CD4-positive, alpha-beta T cell treated with Interleukin-4 for 1 hour (primary cell): ENCODE measurements at regions not wholly inside any gene's neighbourhood (a gene's known extent, or its start where the extent isn't known, plus 50 kb on each side); places are given as distances from the start of the nearest gene placed in this dataset.
A peak's percentile ranks its signal among the peaks of the same experiment; 100 is the strongest.
"Not testable (repeated sequence)": the region's sequence is repeated elsewhere in the genome, so short reads cannot be mapped to it uniquely, and the experiment has no call there.

Experiments
- DNase-seq, 2 donors: peaks; one replicate each; pipeline ENCODE4 v3.0.0-alpha.2; 2020 to 2022

DNA sequence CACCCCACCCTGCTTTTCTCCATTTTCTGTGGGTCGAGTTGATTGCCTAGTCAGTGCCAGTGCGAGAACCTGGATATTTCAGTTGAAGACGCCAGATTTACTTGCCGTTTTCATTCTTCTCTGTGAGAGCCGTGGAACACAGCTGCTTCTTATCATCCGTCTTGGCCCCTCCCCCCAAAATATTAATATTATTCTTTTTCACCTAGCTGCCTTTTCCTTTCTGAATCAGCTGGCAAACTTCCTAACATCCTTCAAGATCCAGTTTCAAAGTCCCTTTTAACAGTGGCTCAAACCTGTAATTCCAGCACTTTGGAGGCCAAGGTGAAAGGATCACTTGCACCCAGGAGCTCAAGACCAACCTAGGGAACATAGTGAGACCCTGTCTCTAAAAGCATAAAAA lies 117.1 kb upstream of the RASA1 start:
- no peak for DNase-seq

DNA sequence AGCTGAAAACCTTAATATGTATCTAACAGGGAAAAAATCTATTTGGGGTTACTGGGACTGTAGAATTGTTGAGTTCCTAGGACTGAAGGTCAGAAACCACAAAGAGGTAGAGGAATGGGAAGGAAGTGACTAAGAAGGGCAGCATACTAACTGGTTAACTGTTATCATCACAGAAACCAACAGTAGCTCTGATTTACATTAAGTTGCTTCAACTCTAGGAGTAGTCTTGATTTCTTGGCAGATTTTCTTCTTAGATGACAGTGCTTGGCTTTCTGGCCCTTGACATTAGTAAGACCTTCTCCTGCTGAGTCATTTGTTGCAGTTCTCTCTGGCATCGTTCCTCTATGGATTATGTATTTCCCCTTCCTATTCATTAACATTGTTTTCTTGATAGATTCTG lies 116.1 kb upstream of the RASA1 start:
- no peak for DNase-seq

DNA sequence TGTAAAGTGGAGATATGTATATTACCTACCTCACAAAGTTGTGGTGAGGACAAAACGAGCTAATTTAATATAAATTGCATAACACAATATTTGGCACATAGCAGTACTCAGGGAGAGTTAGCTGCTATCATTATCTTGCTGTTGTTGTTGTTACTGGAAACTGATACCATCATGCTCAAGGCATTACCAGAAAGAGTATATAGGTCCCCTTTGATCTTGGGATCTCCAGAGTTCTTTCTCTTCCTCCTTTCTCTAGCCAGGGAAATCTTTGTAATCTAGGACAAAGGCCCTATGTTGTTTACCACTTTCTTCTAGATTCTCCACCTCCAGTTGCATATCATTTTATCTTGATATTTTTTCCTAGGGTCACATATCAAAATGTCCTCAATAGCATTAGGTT lies 114.8 kb upstream of the RASA1 start:
- DNase-seq: no peak

DNA sequence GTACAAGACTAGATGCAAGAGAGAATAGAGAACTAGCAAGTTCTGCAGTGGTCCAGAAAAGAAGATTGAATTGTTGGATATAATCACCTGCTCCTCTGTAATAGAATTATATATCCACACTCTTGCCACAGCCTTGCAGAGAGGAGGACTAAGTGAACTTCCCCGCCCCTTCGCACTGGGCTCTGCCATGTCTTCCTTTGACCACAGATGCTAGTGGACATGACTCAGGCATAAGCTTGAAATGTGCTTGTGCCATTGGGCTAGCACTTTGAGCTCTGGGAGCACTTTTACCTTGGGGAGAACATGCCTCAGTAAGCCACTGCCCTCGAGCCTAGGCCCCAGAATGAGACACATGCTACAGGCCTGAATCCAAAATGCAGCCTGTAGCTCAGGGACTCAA lies 113.5 kb upstream of the RASA1 start:
- DNase-seq: no peak

DNA sequence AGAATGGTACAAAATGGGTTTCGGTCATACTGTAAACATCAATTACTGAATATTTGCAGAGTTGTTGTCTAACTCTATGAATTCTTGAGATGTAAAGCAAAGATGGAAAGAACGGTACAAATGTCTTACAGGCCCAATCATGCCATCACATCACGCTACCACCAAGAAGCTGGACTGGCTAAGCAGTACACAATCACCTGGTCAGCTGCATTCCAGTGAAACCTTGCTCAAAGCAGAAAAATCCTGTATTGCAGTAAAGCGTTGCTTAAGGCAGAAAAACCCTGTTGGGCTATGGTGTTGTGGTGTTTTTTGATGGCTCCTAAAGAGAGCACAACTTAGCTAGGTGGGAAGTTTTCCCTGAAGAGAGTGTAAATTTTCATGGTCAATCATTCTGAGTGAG lies 112.6 kb upstream of the RASA1 start:
- no peak for DNase-seq

DNA sequence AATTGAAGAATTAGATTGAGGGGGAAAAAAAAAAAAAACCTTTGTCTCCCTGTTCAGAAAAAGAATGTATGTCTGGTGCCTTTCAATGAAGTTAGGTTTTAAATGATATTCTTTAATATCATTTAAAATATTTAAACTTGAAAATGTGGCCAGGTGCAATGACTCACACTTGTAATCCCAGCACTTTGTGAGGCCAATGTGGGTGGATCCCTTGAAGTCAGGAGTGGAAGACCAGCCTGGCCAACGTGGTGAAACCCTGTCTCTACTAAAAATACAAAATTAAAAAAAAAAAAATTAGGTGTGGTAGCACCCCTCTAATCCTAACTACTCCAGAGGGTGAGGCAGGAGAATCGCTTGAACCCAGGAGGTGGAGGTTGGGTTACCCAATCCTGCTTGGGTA lies 111.1 kb upstream of the RASA1 start:
- no peak for DNase-seq

DNA sequence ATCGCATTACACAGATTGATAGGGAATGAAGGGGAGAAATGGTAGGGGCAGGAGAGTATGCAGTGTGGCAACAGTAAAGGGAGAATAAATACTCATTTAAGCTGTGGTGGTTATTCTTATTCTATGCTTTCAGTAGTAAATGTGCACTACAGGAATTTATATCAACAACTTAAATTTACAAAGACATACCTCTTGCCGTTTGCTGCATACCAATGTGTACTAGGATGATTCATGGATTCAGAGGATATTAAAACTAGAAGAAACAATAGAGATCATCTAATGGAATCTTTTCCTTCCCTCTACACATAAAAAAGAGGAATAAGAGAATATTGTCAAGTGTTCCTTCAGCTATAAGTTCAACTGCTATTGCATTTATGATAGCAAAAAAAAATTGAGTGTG lies 103.3 kb upstream of the RASA1 start:
- DNase-seq: no peak

DNA sequence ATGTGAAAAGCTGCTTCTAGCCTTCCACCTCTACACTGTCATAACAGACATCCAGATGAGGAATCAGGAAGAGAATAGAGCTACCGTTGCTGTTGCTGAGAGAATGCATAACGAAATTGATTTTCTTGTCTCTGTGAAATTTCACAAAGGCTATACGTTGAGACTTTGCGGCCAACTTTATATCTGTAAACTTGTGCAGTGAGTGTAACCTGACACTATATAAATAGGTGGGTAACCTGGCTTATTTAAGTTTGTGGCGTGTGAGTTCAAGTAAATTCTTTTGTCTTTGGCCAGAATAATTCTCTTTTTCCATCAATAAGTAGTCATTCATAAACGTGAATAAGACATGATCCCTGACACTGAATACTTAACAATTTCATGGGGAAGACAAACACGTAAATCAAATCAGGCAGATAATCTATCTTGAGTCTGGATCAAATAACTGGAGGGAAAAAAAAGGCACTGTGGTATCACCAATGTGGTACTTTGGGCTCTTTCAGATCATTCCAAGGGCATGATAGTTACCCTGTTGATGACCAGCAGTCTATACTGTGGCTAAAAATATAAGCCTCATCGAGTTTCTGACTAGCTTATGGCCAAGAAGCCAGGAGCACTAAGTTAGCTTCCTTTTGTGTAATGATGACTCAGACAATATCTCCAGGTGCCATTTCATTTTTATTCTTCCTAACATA lies 98.2 kb upstream of the RASA1 start:
- no peak for DNase-seq

DNA sequence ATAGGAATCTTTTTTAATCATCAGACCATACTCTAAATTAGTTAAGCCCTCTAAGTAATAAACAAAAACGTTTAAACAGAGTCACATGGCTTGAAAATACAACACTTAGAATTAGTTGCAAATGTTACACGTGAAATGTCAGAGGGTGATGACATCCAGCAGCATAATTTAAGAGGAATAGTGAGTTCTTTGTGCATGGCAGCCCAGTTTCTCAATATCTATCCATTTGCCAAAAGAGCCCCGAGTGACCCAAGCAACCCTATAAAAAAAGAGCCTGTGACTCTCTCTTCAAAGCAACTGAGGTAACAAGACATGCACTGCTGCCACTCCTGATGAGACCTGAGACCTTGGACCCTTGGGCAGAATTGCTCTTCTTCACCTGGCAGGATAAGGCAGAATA lies 96.9 kb upstream of the RASA1 start:
- DNase-seq: no peak

DNA sequence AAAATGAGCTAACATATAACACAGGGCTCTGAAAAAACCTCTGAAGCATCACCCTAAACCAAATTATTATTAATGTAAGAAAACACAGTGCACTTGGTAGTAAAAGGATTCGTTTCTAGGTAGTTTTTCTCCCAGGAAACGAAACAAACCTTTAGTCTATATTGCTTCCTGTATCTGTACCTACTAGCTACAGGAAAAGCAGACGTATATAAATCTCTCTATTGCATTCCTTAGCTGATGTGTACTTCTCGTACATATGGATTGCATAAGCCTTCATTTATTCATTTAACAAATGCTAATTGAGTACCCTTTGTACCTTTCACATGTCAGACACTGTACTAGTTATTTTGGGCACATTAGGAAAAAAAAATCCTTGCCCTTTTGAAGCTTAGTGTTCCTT lies 85.0 kb upstream of the RASA1 start:
- peak in 1 of 2 donors; percentile 16 for DNase-seq

DNA sequence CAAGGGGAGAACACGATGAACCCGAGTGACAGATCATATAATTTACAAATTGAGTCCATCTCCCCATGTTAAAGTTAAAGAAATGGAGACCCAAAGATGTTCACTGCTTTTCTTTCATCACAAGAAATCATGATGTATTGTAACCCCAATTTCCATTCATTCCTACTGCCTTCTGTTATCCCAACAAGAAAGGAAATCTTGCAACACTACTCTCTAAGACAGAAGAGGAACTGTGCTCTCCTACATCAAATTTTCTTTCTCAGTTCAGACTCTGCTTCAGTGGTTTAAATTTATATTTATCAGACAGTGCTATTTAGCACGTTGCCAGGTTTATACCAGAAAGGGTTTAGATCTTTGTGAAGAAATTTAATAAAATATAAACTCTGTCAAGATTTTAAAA lies 83.8 kb upstream of the RASA1 start:
- DNase-seq: no peak

DNA sequence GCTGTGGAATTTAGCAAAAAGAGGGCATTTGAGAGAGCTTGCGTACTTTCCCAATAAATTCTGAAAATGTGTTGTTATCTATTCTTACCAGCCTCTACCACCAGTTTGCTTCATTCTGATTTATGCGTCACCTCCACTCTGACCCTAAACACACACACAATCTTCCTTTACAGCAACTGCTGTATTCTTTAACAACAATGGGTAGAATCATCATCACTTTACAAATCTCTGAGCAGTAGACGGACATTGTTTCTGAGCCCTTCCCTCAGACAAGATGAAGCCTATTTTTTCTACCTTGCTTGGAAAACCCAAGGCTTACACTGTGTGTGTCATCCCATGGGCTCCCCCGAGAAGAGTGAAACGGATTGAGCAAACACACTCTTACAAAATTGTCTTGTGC lies 83.1 kb upstream of the RASA1 start:
- DNase-seq: no peak

DNA sequence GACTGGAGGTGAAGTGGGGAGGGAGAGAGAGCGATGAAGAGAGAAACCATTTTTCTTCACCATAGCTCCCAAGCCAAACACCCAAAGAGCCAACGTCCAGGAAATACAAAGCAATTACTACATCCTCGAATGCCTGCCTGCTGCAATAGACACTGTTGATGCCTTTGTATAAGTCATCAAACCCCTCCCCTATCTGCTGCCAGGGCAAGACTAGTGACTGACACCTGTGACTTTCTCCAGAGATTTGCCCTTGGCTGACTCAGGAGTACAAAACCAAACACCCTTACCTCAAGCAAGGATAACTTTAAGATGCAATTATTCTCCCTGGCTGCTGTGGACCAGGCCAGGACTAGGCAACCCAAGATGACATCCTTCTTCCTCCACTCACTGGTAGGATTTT lies 81.8 kb upstream of the RASA1 start:
- no peak for DNase-seq

DNA sequence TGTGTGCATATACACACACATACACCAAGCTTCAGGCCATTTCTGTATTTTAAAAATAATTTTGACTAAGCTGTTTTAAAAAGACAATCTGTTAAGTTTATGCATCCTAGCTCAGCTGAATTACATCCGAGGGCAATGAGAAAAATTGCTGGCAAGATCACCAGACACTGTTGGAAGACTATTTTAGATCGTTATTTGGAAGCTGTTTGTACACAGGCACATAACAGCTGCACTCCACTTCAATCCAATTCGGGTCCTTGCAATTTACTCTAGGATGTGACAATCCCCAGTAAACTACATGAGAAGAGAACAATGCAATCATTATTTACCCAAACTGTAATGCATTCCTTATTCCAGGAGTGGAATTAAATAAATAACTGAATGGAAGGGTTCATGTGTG lies 79.3 kb upstream of the RASA1 start:
- DNase-seq: no peak

DNA sequence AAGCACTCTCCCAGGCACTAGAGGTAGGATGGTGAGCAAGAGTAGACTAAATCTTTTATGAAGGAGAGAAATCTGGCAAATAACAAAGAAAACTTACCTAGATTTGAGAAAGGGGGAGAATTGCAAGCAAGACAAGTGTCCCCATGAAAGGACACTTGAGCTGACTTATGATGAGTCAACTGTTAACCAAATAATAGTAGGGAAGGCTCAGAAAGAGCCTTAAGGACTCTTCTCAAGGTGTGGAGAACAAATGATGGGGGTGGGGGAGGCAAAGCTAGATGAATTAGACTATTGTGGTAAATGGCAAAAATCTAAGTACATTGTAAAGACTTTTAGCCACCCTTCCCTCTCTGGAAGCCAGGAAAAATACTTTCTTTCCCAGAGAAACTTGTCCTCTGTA lies 77.6 kb upstream of the RASA1 start:
- no peak for DNase-seq

DNA sequence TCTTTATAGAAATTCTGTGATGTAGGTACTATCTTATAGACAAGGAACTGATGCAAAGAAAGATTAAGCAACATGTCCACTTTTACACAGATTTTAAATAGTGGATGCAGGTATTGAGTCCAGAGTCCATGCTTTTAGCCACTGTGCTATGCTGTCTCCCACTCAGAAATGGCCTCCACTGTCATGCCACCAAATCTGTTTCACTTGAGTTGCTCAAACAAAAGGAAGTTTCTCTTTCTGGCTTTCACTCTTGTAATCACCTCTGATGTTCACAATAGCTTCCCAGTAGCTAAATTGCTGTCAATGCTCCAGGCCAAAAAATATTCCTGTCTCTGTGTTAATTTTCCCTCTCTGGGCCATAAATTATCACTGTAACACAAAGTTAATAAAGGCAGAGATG lies 77.0 kb upstream of the RASA1 start:
- no peak for DNase-seq

DNA sequence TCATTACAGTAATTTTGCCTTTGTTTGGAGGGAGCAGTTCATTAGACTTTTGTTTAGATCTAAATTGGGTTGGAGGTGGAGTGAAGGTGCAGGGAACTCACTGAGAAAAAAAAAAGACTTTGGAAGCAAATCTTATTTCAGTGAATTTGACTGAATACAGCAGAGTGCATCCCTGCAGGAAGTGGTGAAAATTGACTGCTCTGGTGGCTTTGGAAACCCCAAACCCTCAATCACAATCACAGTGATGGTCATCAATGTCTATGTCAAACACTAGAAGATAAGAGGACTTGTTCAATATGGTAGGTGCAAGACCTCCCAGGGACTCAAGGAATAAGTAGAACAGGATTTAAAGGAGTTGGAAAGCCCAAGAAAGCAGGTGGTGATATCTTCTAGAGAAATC lies 76.0 kb upstream of the RASA1 start:
- DNase-seq: no peak

DNA sequence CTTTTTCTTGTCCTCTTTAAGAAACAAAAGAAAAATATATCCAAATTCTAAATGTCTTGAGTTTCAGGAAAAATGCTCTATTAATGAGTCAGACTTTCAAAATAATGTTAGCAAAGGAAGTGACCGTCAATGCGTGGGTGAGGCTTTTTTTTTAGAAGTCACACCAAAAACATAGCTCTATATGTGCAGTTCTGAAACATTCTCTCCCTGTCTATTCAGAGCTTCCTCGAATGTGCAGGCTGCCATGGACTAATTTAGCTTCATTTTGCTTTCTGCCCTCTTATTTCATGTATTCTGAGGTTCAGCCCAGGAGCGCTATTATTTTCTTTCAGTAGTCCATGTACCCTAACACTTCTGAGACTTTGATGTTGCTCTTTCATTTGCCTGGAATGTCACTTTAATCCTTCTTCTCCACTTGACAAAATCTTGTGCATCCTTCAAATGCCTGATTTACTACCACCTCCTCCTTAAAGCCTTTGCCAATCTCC lies 72.5 kb upstream of the RASA1 start:
- no peak for DNase-seq

DNA sequence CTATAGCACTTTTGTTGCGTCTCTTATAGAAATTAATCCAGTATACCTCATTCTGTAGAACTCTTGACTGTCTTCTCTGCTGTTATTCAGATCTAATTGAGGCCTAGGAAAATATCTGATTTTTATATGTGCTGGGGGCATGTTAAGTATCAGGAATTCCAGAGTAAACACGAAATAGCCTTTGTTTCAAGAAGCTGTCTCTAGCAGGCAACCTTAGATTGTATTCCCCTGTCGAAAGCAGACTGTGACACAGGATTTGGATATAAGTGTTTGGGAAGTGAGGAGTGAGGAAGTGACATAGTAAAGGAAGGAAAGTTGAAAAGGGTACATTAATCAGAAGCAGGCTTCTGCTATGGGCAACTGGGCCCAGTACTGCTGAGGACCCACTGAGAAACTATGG lies 72.1 kb upstream of the RASA1 start:
- no peak for DNase-seq

DNA sequence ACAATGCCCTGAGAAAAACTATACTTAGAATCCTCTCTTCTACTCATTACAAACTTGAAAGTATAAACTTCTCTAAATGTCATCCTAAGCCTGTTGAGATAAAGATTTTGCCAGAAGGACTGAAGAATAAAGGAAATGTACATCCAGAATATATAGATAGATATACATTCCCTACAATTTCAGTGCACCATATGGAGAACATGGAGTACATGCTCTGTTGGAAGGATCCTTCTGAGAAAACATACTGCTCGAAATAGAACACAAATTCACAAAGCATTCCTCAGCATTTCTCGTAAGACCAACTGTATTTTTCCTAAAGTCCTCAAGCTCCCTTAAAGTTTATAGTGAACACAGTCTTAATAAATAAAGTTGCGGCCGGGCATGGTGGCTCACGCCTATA lies 69.7 kb upstream of the RASA1 start:
- DNase-seq: no peak

DNA sequence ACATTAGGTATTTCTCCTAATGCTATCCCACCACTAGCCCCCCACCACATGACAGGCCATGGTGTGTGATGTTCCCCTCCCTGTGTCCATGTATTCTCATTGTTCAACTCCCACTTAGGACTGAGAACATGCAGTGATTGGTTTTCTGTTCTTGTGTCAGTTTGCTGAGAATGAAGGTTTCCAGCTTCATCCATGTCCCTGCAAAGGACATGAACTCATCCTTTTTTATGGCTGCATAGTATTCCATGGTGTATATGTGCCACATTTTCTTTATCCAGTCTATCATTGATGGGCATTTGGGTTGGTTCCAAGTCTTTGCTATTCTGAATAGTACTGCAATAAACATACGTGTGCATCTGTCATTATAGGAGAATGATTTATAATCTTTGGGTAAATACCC lies 68.4 kb upstream of the RASA1 start:
- not testable (repeated sequence) for DNase-seq

DNA sequence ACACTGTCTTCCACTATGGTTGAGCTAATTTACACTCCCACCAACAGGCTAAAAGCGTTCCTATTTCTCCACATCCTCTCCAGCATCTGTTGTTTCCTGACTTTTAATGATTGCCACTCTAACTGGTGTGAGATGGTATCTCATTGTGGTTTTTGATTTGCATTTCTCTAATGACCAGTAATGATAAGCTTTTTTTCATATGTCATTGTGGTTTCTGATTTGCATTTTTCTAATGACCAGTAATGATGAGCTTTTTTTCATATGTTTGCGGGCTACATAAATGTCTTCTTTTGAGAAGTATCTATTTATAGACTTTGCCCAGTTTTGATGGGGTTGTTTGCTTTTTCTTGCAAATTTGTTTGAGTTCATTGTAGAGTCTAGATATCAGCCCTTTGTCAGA lies 68.0 kb upstream of the RASA1 start:
- DNase-seq: not testable (repeated sequence)

DNA sequence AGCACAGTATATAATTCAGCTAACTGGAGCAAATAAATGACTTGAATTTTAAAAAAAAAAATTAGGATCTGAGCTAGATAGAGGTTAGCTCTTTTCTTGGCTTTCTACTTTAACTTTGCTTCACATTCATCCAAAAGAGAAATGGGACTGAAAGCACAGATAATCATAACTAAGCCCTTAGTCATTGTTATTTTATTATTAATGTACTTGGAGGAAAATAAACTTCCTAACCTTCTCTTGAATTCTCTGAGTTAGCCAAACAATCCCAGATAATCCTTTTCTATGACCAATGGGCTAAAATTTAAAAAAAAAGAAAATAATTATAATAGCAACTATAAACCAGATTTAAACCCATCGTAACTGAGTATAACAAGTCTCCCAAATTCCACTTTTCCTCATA lies 57.6 kb upstream of the RASA1 start:
- no peak for DNase-seq

DNA sequence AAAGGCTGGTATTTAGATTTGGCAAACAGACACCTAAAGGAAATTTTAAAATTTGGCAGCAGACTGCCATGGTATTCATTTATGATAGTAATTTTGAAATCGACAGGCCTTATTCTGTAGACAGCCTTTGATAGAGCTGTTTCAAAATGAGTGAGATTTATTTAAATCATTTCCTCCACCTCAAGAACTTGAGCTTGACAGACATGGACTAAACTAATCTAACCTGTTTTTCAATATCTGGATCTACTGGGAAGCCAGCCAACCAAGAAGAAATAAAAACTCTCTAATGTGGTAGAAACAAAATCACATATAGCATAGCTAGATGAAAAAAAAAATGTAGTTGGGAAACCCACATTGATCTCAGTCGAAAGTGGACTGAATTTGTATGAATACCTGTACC lies 56.9 kb upstream of the RASA1 start:
- no peak for DNase-seq

DNA sequence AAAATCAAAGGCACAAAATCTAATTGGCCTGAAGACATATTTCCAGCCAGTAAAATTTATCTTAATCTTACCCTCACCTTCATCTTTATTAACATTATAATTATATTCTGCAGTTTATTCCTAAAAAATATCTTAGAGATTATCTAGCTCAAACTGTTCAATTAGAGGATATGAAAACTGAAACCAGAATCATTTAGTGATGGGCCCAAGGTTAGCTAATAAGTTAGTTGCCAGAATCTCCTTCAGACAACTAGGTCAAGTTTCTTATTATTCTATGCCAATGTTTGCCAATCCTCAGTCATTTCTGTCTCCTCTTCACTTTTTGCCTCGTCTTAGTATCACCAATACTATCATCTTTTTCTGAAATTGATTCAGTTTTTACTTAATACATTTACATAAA lies 56.0 kb upstream of the RASA1 start:
- DNase-seq: no peak

DNA sequence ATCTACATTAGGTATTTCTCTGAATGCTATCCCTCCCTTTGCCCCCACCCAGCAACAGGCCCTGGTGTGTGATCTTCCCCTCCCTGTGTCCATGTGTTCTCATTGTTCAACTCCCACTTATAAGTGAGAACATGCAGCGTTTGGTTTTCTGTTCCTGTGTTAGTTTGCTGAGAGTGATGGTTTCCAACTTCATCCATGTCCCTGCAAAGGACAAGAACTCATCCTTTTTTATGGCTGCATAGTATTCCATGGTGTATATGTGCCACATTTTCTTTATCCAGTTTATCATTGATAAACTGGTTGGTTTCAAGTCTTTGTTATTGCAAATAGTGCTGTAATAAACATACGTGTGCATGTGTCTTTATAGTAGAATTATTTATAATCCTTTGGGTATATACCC lies 55.5 kb upstream of the RASA1 start:
- not testable (repeated sequence) for DNase-seq
